GM10266 (cell line): ENCODE measurements at regions not wholly inside any gene's neighbourhood (a gene's known extent, or its start where the extent isn't known, plus 50 kb on each side); places are given as distances from the start of the nearest gene placed in this dataset.

Experiments
- DNase-seq: peaks from one replicate; pipeline ENCODE4 v3.0.0; 2012; ENCODE audit errors: extremely low spot score
- CTCF ChIP-seq: IDR thresholded peaks from 2 replicates; pipeline ENCODE4 v1.5.1; 2012; ENCODE audit warnings: mild to moderate bottlenecking, low read depth; ENCODE audit not compliant: control insufficient read depth, insufficient read depth; ENCODE audit errors: missing control alignments

- TF ChIP-seq CTCF = no peak
- DNase-seq = no peak
Observed at GRCh38 chr11:41935241-41935640, 475.8 kb upstream of the LRRC4C start.

GRCh38 chr11:41935795-41936194, 476.3 kb upstream of the LRRC4C start:
- TF ChIP-seq CTCF = no peak
- no peak for DNase-seq

GRCh38 chr11:41943656-41944055, 484.2 kb upstream of the LRRC4C start:
- TF ChIP-seq CTCF = no peak
- DNase-seq = no peak

GRCh38 chr11:41947392-41947791, 487.9 kb upstream of the LRRC4C start:
- TF ChIP-seq CTCF = no peak

GRCh38 chr11:41950470-41951143, 491.2 kb upstream of the LRRC4C start:
- TF ChIP-seq CTCF = no peak
- DNase-seq = no peak

More at GRCh38 chr11:41947392-41947791, 487.9 kb upstream of the LRRC4C start:
- DNase-seq = no peak

GRCh38 chr11:41954034-41954433, 494.6 kb upstream of the LRRC4C start:
- no peak for TF ChIP-seq CTCF
- DNase-seq = no peak

- TF ChIP-seq CTCF = no peak
- DNase-seq = no peak
Observed at GRCh38 chr11:41955066-41955465, 495.6 kb upstream of the LRRC4C start.
